GM23338 (cell line): ENCODE measurements at regions not wholly inside any gene's neighbourhood (a gene's known extent, or its start where the extent isn't known, plus 50 kb on each side); places are given as distances from the start of the nearest gene placed in this dataset.

Experiments
- ATAC-seq: fragments of 200-7000 bp; cut with Tn5 transposase; 3 replicates; pipeline ENCODE4 v1.9.1; 2020
- DNase-seq: peaks from one replicate; pipeline ENCODE4 v3.0.0-alpha.2; 2015; ENCODE audit warnings: low spot score
- H2AFZ ChIP-seq: fragments of 200-600 bp; sonication (generic); 2 replicates; pipeline ENCODE4 v1.8.0; 2016; ENCODE audit warnings: antibody characterized with exemption, mild to moderate bottlenecking, moderate library complexity
- H3F3A ChIP-seq: fragments of 200-600 bp; sonication (generic); replicated peaks from 2 replicates; pipeline ENCODE4 v1.8.0; 2017; ENCODE audit warnings: antibody characterized with exemption, mixed run types, low read depth
- H3K27ac ChIP-seq: fragments of 200-600 bp; sonication (generic); 2 replicates; pipeline ENCODE4 v1.6.1; 2016; ENCODE audit warnings: low read depth
- H3K27me3 ChIP-seq: fragments of 200-600 bp; sonication (generic); 2 replicates; pipeline ENCODE4 v1.8.0; 2016; ENCODE audit warnings: mild to moderate bottlenecking, mixed run types, moderate library complexity; ENCODE audit not compliant: insufficient read depth
- H3K36me3 ChIP-seq: fragments of 200-600 bp; sonication (generic); 2 replicates; pipeline ENCODE4 v1.8.0; 2016; ENCODE audit warnings: mild to moderate bottlenecking; ENCODE audit not compliant: insufficient read depth
- H3K4me1 ChIP-seq: fragments of 200-600 bp; sonication (generic); 2 replicates; pipeline ENCODE4 v1.8.0; 2016; ENCODE audit warnings: mild to moderate bottlenecking, moderate library complexity; ENCODE audit not compliant: insufficient read depth
- H3K4me2 ChIP-seq: fragments of 200-600 bp; sonication (generic); 2 replicates; pipeline ENCODE4 v1.7.1; 2017; ENCODE audit warnings: mixed run types
- H3K4me3 ChIP-seq: fragments of 200-600 bp; sonication (generic); 2 replicates; pipeline ENCODE4 v1.6.1; 2016; ENCODE audit warnings: mixed run types
- H3K79me2 ChIP-seq: fragments of 200-600 bp; sonication (generic); replicated peaks from 2 replicates; pipeline ENCODE4 v1.8.0; 2017; ENCODE audit warnings: mild to moderate bottlenecking; ENCODE audit not compliant: insufficient read depth
- H3K9me2 ChIP-seq: fragments of 200-600 bp; sonication (generic); 2 replicates; pipeline ENCODE4 v1.8.0; 2017; ENCODE audit not compliant: insufficient read depth
- H4K20me1 ChIP-seq: fragments of 200-600 bp; sonication (generic); replicated peaks from 2 replicates; pipeline ENCODE4 v1.8.0; 2017; ENCODE audit warnings: mild to moderate bottlenecking; ENCODE audit not compliant: insufficient read depth
- H3K27ac Mint-ChIP-seq: 2 replicates; pipeline ENCODE4 v1.8.0; 2020; ENCODE audit warnings: inconsistent platforms, mild to moderate bottlenecking, moderate library complexity, mixed read lengths
- H3K27me3 Mint-ChIP-seq: 3 replicates; pipeline ENCODE4 v1.8.0; 2022; ENCODE audit warnings: low read depth, mild to moderate bottlenecking, moderate library complexity, mixed read lengths, inconsistent platforms; ENCODE audit not compliant: insufficient read depth, poor library complexity
- H3K36me3 Mint-ChIP-seq: 3 replicates; pipeline ENCODE4 v1.8.0; 2021; ENCODE audit warnings: low read depth, mild to moderate bottlenecking, inconsistent platforms, moderate library complexity, mixed read lengths
- H3K4me1 Mint-ChIP-seq: 3 replicates; pipeline ENCODE4 v1.8.0; 2020; ENCODE audit warnings: mild to moderate bottlenecking, inconsistent platforms, mixed read lengths
- H3K4me3 Mint-ChIP-seq: 3 replicates; pipeline ENCODE4 v1.8.0; 2021; ENCODE audit warnings: moderate library complexity, mild to moderate bottlenecking, inconsistent platforms, mixed read lengths
- H3K9me3 Mint-ChIP-seq: 3 replicates; pipeline ENCODE4 v1.8.0; 2020; ENCODE audit warnings: moderate library complexity, mild to moderate bottlenecking, inconsistent platforms, mixed read lengths
- CREB1 ChIP-seq: fragments of 250-450 bp; sonication (Bioruptor Pico); IDR thresholded peaks from 2 replicates; pipeline ENCODE4 v1.5.0; 2020; ENCODE audit warnings: low read depth, mild to moderate bottlenecking, moderate library complexity
- CTCF ChIP-seq, 2 experiments: fragments of 200-600 bp in 1 of 2; sonication (generic) in 1 of 2; conservative IDR thresholded peaks; 2 replicates each; pipeline versions ENCODE4 v1.5.1 to v1.6.1; 2016 to 2017; ENCODE audit warnings: antibody characterized with exemption in 2 of 2, low read depth in 2 of 2, mild to moderate bottlenecking in 2 of 2, moderate library complexity in 1 of 2
- ETS1 ChIP-seq: IDR thresholded peaks from 2 replicates; pipeline ENCODE4 v1.6.1; 2016; ENCODE audit warnings: antibody characterized with exemption
- EZH2 ChIP-seq: fragments of 200-600 bp; sonication (generic); IDR thresholded peaks from one replicate; pipeline ENCODE4 v1.8.0; 2017; ENCODE audit warnings: antibody characterized with exemption, mild to moderate bottlenecking, low read depth; ENCODE audit not compliant: unreplicated experiment
- JUNB ChIP-seq: IDR thresholded peaks from one replicate; pipeline ENCODE4 v1.6.1; 2016; ENCODE audit warnings: antibody characterized with exemption; ENCODE audit not compliant: unreplicated experiment
- POLR2AphosphoS5 ChIP-seq: IDR thresholded peaks from 2 replicates; pipeline ENCODE4 v1.6.1; 2016; ENCODE audit warnings: antibody characterized with exemption, low read depth
- STAT1 ChIP-seq: IDR thresholded peaks from one replicate; pipeline ENCODE4 v1.6.1; 2016; ENCODE audit warnings: antibody characterized with exemption; ENCODE audit not compliant: unreplicated experiment
- ZNF331 ChIP-seq: fragments of 250-450 bp; sonication (Bioruptor Pico); IDR thresholded peaks from 2 replicates; pipeline ENCODE4 v1.5.0; 2020; ENCODE audit warnings: low read depth, mild to moderate bottlenecking, moderate library complexity
- ZNF462 ChIP-seq: fragments of 250-450 bp; sonication (Bioruptor Pico); IDR thresholded peaks from 2 replicates; pipeline ENCODE4 v1.5.0; 2020; ENCODE audit warnings: mild to moderate bottlenecking, moderate library complexity

GRCh38 chr14:99075771-99076375, 196.1 kb downstream of the BCL11B start (continued):
- TF ChIP-seq ETS1 (no peak), CTCF (conservative IDR thresholded peaks at IDR 0.05; ENCODE audit: low read depth in 2 of 2) (no peak), STAT1 (no peak), EZH2 (no peak), CREB1 (CRISPR knock-in tag) (no peak), POLR2AphosphoS5 (no peak), ZNF331 (CRISPR knock-in tag) (no peak)

GRCh38 chr14:99077076-99077843, 194.7 kb downstream of the BCL11B start:
- no peaks in the 10 kb centered on the region for H3K36me3 ChIP-seq
- H3K27me3 Mint-ChIP-seq = peaks cover 6% of the 10 kb centered on the region
- no peaks in the 10 kb centered on the region for H4K20me1 ChIP-seq
- H3K9me2 ChIP-seq = no peaks in the 10 kb centered on the region; the same call in 1 of the 2 replicates
- no peaks in the 10 kb centered on the region for H3K79me2 ChIP-seq
- no peak overlapping the region for H3K4me3 Mint-ChIP-seq
- no peak overlapping the region for H3K27ac Mint-ChIP-seq
- no peaks in the 10 kb centered on the region for H3K27me3 ChIP-seq
- DNase-seq (no peak), ATAC-seq (no peak)
- H3K4me1 Mint-ChIP-seq = no peaks in the 10 kb centered on the region
- H2AFZ ChIP-seq = no peak overlapping the region
- H3F3A ChIP-seq = no peaks in the 10 kb centered on the region
- H3K4me1 ChIP-seq = no peaks in the 10 kb centered on the region
- no peak overlapping the region for H3K4me3 ChIP-seq
- H3K36me3 Mint-ChIP-seq = no peaks in the 10 kb centered on the region
- peaks cover 18% of the 10 kb centered on the region for H3K9me3 Mint-ChIP-seq
- H3K27ac ChIP-seq = no peak overlapping the region
- no peak for TF ChIP-seq JUNB
- no peak for TF ChIP-seq ZNF462 (CRISPR knock-in tag)
- no peak overlapping the region for H3K4me2 ChIP-seq
